IPS DF 6.9 (cell line): ENCODE measurements at regions not wholly inside any gene's neighbourhood (a gene's known extent, or its start where the extent isn't known, plus 50 kb on each side); places are given as distances from the start of the nearest gene placed in this dataset.
"Not testable (repeated sequence)": the region's sequence is repeated elsewhere in the genome, so short reads cannot be mapped to it uniquely, and the experiment has no call there.

ENCODE experiments used
- DNase-seq: peaks from one replicate; pipeline ENCODE4 v3.0.0-alpha.2; 2013; ENCODE audit warnings: low read depth, low spot score
- H3K27ac ChIP-seq: one replicate; pipeline ENCODE4 v1.5.1; 2013; ENCODE audit warnings: low read length, control low read depth
- H3K27me3 ChIP-seq: 2 replicates; pipeline ENCODE4 v1.6.1; 2013; ENCODE audit warnings: mild to moderate bottlenecking, low read length; ENCODE audit not compliant: control insufficient read depth, insufficient read depth
- H3K36me3 ChIP-seq: 2 replicates; pipeline ENCODE4 v1.6.1; 2013; ENCODE audit warnings: low read length; ENCODE audit not compliant: control insufficient read depth, insufficient read depth
- H3K4me1 ChIP-seq: 2 replicates; pipeline ENCODE4 v1.6.1; 2013; ENCODE audit warnings: low read length; ENCODE audit not compliant: control insufficient read depth, insufficient read depth
- H3K4me3 ChIP-seq: 2 replicates; pipeline ENCODE4 v1.5.1; 2013; ENCODE audit warnings: mild to moderate bottlenecking, low read length
- H3K9me3 ChIP-seq: 2 replicates; pipeline ENCODE4 v1.6.1; 2013; ENCODE audit warnings: low read length, inconsistent platforms; ENCODE audit not compliant: control insufficient read depth, insufficient read depth
- WGBS: extraction: QIAGEN DNeasy Blood & Tissue Kit; methylation state at CpG from one replicate; pipeline ENCODE4 v1.1.7; 2013; ENCODE audit warnings: mixed read lengths, missing lambda C conversion rate; ENCODE audit not compliant: insufficient read length, insufficient coverage; 5-methylcytosine and 5-hydroxymethylcytosine counted together

DNA sequence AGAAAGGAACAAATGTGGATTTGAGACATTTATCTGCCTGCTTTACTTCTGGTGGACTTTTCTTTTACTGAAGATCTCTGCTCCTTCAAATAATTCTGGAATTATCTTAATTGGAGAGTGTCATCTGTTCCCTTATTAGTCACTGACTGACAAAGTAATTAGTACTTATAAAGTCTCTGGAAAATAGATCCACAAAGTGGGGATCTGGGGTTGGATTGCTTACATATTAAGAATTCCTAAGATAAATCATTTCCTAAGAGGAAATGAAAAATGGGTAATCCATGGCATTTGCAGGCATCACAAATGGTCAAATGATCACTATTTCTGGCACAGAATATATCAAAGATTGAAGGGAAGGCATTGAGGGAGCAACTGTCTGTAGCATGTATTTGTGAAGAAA is 137.4 kb upstream of the SLITRK5 start:
- no peak for DNase-seq
- Histone ChIP-seq H3K4me1 (no peaks in the 10 kb centered on the region), H3K4me3 (no peak overlapping the region), H3K27me3 (no peaks in the 10 kb centered on the region), H3K27ac (no peak overlapping the region), H3K36me3 (no peaks in the 10 kb centered on the region), H3K9me3 (no peaks in the 10 kb centered on the region)

DNA sequence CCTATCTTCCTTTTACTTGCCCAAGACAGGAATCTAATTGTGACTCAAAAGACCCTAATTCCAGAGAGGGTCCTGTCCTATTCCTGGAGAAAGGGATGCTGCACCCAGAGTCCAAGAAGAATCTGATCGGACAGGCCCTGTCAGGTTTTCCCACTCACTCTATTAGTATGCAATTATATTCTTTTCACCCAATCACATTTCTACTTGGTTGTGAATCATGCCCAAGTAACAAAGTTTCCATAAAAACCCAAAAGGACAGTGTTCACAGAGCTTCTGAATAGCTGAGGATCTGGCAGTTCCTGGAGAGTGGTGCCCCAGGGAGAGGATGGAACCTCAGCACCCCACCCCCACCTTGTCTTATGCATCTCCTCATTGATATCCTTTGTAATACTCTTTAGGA is 135.3 kb upstream of the SLITRK5 start:
- no peaks in the 10 kb centered on the region for H3K36me3 ChIP-seq
- WGBS = no CpG with 5 or more reads among the region's 1 CpG
- no peak for DNase-seq

DNA sequence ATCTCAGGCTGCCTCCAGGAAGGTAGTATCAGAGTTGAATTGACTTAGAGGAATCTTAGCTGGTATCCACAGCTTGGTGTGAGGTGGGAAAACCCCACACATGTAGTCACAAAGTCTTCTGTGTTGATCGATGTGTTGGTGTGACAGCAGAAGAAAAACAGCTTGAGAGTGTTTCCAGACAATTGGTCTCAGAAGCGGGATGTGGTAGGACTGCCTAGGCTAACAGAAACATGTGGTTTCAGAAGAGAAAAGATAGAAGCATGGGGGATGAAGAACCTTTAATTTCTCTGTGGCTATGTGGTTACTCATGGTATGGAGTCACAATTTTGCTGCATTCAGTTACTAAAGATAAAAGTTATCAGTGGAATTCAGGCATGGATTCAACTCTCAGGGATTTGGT is 134.7 kb upstream of the SLITRK5 start:
- H3K9me3 ChIP-seq = no peaks in the 10 kb centered on the region
- no peak for DNase-seq
- H3K4me1 ChIP-seq = no peaks in the 10 kb centered on the region
- no CpG with 5 or more reads among the region's 2 CpGs for WGBS
- no peak overlapping the region for H3K27ac ChIP-seq
- no peaks in the 10 kb centered on the region for H3K36me3 ChIP-seq
- no peaks in the 10 kb centered on the region for H3K27me3 ChIP-seq
- no peak overlapping the region for H3K4me3 ChIP-seq

More for the DNA sequence above, 135.3 kb upstream of the SLITRK5 start:
- no peaks in the 10 kb centered on the region for H3K4me1 ChIP-seq
- no peak overlapping the region for H3K27ac ChIP-seq
- no peaks in the 10 kb centered on the region for H3K9me3 ChIP-seq
- no peaks in the 10 kb centered on the region for H3K27me3 ChIP-seq
- no peak overlapping the region for H3K4me3 ChIP-seq

DNA sequence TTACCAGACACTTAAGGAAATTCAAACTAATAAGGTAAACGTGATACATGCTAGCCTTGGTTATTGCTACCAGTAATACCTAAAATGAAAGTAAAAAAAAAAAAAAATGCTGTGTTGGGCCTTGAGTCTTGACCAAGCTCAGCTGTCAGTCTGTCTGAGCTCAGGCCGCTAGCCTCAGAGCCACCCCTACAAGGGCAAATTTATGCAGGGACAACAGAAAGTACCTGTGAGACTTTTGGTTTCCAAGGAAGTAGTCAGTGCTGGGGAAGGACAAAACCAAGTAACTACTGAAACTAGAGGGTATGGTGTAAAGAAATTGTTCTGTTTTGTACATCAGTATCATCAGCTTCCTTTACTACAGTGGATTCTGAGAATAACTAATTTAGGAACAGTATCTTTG is 134.3 kb upstream of the SLITRK5 start:
- Histone ChIP-seq H3K36me3 (no peaks in the 10 kb centered on the region), H3K27me3 (no peaks in the 10 kb centered on the region), H3K27ac (no peak overlapping the region), H3K9me3 (no peaks in the 10 kb centered on the region), H3K4me1 (no peaks in the 10 kb centered on the region), H3K4me3 (no peak overlapping the region)
- WGBS = no CpG with 5 or more reads among the region's 2 CpGs
- no peak for DNase-seq

DNA sequence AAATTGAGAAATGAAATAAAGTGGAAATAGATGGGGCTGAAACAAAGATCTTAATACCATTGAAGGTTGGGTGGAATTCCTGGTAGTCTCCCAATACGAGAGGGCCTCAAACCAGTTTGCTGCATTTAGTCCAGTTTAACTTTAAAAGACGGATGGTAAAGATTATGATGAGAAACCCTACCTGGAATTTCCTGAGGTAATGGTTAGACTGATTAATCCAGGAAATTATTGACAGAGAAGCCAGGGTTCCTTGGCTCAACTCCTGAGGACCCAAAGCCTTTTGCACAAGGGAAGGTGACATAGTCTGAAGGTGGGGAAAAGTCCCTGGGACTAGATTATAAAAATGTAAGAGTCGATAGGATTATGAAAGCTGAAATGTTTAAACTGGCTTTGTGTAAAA is 133.2 kb upstream of the SLITRK5 start:
- Histone ChIP-seq H3K4me1 (no peaks in the 10 kb centered on the region), H3K4me3 (no peak overlapping the region), H3K9me3 (no peaks in the 10 kb centered on the region), H3K36me3 (no peaks in the 10 kb centered on the region), H3K27me3 (no peaks in the 10 kb centered on the region), H3K27ac (no peak overlapping the region)
- WGBS = no CpG with 5 or more reads among the region's 3 CpGs
- DNase-seq = no peak

DNA sequence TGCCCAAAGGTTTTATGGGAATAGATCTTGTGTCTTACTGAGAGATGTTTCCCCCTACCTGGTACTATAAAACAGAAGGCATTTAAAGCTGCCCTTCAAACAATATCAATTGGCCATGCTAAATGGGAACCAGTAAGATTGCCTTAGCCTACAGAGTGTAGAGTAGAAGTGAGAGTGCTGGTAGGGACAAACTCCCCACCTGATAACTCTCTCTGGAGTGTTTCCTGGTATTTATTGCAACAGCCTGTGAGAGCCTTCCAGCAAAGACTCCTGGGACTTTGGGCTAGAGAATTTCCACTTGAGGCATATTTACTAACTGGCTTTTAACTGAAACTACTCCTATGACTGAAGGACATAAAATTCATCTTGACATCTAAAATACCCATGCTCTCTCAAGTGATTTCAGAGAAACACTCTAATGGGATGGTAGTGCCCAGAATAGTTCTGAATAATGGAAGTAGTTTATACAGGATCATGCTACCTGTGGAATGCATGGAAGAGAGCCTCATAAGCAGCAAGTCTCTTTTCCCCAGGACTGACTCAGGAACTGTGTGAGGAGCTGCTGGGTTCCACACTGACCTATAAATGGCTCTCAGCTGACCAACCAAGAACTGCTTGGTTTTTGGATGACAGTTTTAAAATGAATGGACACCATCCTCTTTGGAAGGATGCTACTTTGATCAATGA is 132.7 kb upstream of the SLITRK5 start:
- H3K9me3 ChIP-seq = no peaks in the 10 kb centered on the region
- H3K27ac ChIP-seq = no peak overlapping the region
- DNase-seq = no peak
- H3K4me3 ChIP-seq = no peak overlapping the region
- H3K27me3 ChIP-seq = no peaks in the 10 kb centered on the region
- no peaks in the 10 kb centered on the region for H3K36me3 ChIP-seq
- H3K4me1 ChIP-seq = no peaks in the 10 kb centered on the region

DNA sequence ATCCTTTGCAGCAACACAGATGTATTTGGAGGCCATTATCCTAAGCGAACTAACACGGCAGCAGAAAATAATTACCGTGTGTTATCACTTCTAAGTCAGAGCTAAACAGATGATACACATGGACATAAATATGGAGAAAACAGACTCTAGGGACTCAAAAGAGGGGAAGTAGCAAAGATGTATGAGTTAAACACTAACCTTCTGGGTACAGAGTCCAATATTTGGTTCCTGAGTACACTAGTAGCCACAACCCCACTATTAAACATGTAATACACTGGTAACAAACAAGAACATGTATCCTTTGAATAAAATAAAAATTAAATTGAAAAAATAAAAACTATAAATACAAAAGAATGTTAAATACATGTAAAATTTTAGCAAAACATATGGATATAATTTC is 118.0 kb upstream of the SLITRK5 start:
- H3K4me1 ChIP-seq = no peaks in the 10 kb centered on the region
- H3K27ac ChIP-seq = no peak overlapping the region
- no peaks in the 10 kb centered on the region for H3K27me3 ChIP-seq
- no CpG with 5 or more reads among the region's 3 CpGs for WGBS
- no peaks in the 10 kb centered on the region for H3K9me3 ChIP-seq
- no peak overlapping the region for H3K4me3 ChIP-seq
- no peak for DNase-seq
- no peaks in the 10 kb centered on the region for H3K36me3 ChIP-seq

DNA sequence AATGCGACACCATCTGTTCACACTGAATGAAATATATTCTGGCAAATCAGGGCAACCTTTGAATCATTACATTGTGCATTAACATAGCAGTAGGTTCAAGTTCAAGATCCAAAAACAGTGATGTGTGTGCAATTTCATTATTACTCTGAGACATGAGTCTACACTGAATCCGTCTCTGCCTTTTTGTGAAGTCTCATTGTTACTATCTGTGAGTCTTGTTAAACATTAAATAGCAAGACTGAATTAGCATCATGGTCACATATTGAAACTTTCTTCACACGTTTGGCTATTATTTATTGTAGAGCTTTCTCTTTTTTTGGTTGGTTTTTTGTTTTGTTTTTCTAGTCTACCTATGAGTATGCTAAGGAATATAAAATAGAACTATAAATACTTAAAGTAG is 117.1 kb upstream of the SLITRK5 start:
- H3K27me3 ChIP-seq = no peaks in the 10 kb centered on the region
- H3K36me3 ChIP-seq = no peaks in the 10 kb centered on the region
- no peaks in the 10 kb centered on the region for H3K9me3 ChIP-seq
- H3K27ac ChIP-seq = no peak overlapping the region
- no peaks in the 10 kb centered on the region for H3K4me1 ChIP-seq
- DNase-seq = no peak
- no CpG with 5 or more reads among the region's 3 CpGs for WGBS
- H3K4me3 ChIP-seq = no peak overlapping the region

DNA sequence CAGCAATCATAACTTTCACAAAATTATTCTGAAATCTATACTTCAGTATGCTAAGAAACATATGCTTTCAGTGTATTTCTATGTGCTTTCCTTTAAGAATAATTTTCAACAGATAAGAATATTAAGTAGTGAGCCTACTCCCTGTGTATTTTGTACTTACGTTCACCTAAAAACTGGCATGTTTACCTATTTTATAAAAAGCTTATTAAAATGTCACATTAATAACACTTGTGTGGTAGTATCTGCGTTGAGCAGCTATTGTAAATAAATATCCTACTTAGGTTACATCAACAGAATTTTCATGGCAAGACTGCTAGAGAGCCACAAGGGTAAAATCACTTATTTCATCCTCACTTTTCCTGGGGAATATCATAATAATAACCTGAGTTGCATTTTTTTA is 113.4 kb upstream of the SLITRK5 start:
- WGBS = no CpG with 5 or more reads among the region's 2 CpGs
- no peak for DNase-seq

DNA sequence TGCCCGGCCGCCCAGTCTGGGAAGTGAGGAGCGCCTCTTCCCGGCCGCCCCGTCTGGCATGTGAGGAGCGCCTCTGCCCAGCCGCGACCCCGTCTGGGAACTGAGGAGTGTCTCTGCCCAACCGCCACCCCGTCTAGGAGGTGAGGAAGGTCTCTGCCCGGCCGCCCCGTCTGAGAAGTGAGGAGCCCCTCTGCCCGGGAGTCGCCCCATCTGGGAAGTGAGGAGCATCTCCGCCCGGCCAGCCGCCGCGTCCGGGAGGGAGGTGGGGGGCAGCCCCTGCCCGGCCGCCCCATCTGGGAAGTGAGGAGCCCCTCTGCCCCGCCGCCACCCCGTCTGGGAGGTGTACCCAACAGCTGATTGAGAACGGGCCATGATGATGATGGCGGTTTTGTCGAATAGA is 109.6 kb upstream of the SLITRK5 start:
- H3K4me3 ChIP-seq, DNase-seq, H3K4me1 ChIP-seq, H3K27me3 ChIP-seq, H3K27ac ChIP-seq, H3K36me3 ChIP-seq, H3K9me3 ChIP-seq: not testable (repeated sequence)
- 100% methylated on average over 2 of the region's 31 CpGs for WGBS

More for the DNA sequence above, 113.4 kb upstream of the SLITRK5 start:
- Histone ChIP-seq H3K27me3 (no peaks in the 10 kb centered on the region), H3K36me3 (no peaks in the 10 kb centered on the region), H3K27ac (no peak overlapping the region), H3K4me1 (no peaks in the 10 kb centered on the region), H3K9me3 (no peaks in the 10 kb centered on the region), H3K4me3 (no peak overlapping the region)

DNA sequence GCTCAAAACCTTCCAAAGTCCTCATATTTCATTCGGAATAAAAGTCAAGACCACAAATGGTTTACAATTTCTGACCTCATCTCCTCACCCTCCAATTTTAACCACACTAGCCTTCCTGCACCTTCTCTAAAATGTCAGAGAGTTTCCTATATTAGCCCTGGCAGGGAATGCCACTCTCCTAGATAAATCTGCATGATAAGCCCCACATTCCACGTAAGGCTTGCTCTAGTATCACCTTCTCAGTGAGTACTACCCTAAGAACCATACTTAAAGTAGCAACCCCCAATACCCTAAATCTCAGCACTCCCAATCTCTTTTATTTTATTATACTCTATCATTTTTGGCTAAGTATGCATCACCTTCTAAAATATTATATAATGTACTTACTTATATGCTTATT is 100.5 kb upstream of the SLITRK5 start:
- WGBS = no CpG with 5 or more reads among the region's 2 CpGs
- H3K4me1 ChIP-seq = no peaks in the 10 kb centered on the region
- no peak overlapping the region for H3K27ac ChIP-seq
- DNase-seq = no peak
- no peaks in the 10 kb centered on the region for H3K9me3 ChIP-seq
- no peak overlapping the region for H3K4me3 ChIP-seq
- H3K27me3 ChIP-seq = no peaks in the 10 kb centered on the region
- no peaks in the 10 kb centered on the region for H3K36me3 ChIP-seq
